ENCODE measurements at regions not wholly inside any gene's neighbourhood (a gene's known extent, or its start where the extent isn't known, plus 50 kb on each side); places are given as distances from the start of the nearest gene placed in this dataset.

DNA sequence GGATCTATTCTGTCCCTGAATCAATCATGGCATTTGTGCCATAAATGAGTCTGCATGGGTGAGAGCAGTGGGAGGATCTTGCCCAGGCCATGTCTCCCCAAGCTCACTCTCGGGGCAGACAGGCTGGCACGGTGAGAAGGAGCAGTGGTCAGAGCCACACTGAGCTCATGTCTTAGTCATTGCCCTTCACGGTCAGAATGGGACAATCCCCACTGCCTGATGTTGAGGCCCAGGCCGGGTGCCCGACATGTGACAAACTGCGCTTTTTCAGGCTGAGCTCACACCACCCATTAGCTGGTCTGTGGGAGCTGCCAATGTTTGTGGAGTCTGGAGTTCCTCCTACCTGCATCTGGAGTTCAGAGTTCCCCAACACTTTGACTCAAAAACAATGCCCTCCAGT is 481.9 kb downstream of the COG6 start:
- H3K36me3 Mint-ChIP-seq = no peaks in the 10 kb centered on the region
- Histone ChIP-seq H3K4me3 (no peak overlapping the region), H3K9me3 (ENCODE audit: low read depth) (no peaks in the 10 kb centered on the region), H3K4me2 (no peak overlapping the region), H3K36me3 (no peaks in the 10 kb centered on the region), H3K4me1 (no peaks in the 10 kb centered on the region), H3F3A (ENCODE audit: low read depth) (no peaks in the 10 kb centered on the region), H3K27ac (no peak overlapping the region), H2AFZ (replicated peaks) (no peak overlapping the region), H4K20me1 (ENCODE audit: low read depth) (no peaks in the 10 kb centered on the region), H3K9ac (no peak overlapping the region), H3K27me3 (no peaks in the 10 kb centered on the region), H3K79me2 (ENCODE audit: low read depth) (no peaks in the 10 kb centered on the region)
- H3K27ac Mint-ChIP-seq = no peak overlapping the region
- H3K4me3 Mint-ChIP-seq = no peak overlapping the region
- TF ChIP-seq EZH2phosphoT487 (IDR thresholded peaks at IDR 0.05) (no peak), EZH2 (IDR thresholded peaks at IDR 0.05) (no peak)
- TF ChIP-seq, protein P1, sequence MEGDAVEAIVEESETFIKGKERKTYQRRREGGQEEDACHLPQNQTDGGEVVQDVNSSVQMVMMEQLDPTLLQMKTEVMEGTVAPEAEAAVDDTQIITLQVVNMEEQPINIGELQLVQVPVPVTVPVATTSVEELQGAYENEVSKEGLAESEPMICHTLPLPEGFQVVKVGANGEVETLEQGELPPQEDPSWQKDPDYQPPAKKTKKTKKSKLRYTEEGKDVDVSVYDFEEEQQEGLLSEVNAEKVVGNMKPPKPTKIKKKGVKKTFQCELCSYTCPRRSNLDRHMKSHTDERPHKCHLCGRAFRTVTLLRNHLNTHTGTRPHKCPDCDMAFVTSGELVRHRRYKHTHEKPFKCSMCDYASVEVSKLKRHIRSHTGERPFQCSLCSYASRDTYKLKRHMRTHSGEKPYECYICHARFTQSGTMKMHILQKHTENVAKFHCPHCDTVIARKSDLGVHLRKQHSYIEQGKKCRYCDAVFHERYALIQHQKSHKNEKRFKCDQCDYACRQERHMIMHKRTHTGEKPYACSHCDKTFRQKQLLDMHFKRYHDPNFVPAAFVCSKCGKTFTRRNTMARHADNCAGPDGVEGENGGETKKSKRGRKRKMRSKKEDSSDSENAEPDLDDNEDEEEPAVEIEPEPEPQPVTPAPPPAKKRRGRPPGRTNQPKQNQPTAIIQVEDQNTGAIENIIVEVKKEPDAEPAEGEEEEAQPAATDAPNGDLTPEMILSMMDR (IDR thresholded peaks at IDR 0.05) = no peak
- H3K9me3 Mint-ChIP-seq = no peaks in the 10 kb centered on the region
- peaks cover 5% of the 10 kb centered on the region for H3K4me1 Mint-ChIP-seq
- no peak for DNase-seq (ENCODE audit: low spot score)
- H3K27me3 Mint-ChIP-seq (ENCODE audit: insufficient read depth, low read depth) = peaks cover 3% of the 10 kb centered on the region

- Histone ChIP-seq H2AFZ (replicated peaks) (no peak overlapping the region), H3K27me3 (no peaks in the 10 kb centered on the region), H3K79me2 (ENCODE audit: low read depth) (no peaks in the 10 kb centered on the region), H3K4me1 (no peaks in the 10 kb centered on the region), H3F3A (ENCODE audit: low read depth) (no peaks in the 10 kb centered on the region), H3K27ac (no peak overlapping the region), H3K9me3 (ENCODE audit: low read depth) (no peaks in the 10 kb centered on the region), H3K9ac (no peak overlapping the region), H3K36me3 (no peaks in the 10 kb centered on the region), H4K20me1 (ENCODE audit: low read depth) (no peaks in the 10 kb centered on the region), H3K4me3 (no peak overlapping the region), H3K4me2 (no peak overlapping the region)
- TF ChIP-seq EZH2phosphoT487 (IDR thresholded peaks at IDR 0.05) (no peak), EZH2 (IDR thresholded peaks at IDR 0.05) (no peak)
- TF ChIP-seq, protein P1 (IDR thresholded peaks at IDR 0.05) = no peak
- no peaks in the 10 kb centered on the region for H3K4me1 Mint-ChIP-seq
- no peak for DNase-seq (ENCODE audit: low spot score)
- no peak overlapping the region for H3K4me3 Mint-ChIP-seq
- peaks cover 3% of the 10 kb centered on the region for H3K27me3 Mint-ChIP-seq (ENCODE audit: insufficient read depth, low read depth)
- no peak overlapping the region for H3K27ac Mint-ChIP-seq
- H3K36me3 Mint-ChIP-seq = no peaks in the 10 kb centered on the region
- no peaks in the 10 kb centered on the region for H3K9me3 Mint-ChIP-seq
Observed at GRCh38 chr13:40139896-40140520, 484.5 kb downstream of the COG6 start.

GRCh38 chr13:40141859-40142555 is 486.5 kb downstream of the COG6 start:
- no peaks in the 10 kb centered on the region for H3K9me3 ChIP-seq (ENCODE audit: low read depth)
- no peaks in the 10 kb centered on the region for H3K36me3 ChIP-seq
- H3K27me3 Mint-ChIP-seq (ENCODE audit: insufficient read depth, low read depth) = peaks cover 3% of the 10 kb centered on the region
- H3K4me2 ChIP-seq = no peak overlapping the region
- no peaks in the 10 kb centered on the region for H3K27me3 ChIP-seq
- H3K27ac ChIP-seq = no peak overlapping the region
- TF ChIP-seq EZH2 (IDR thresholded peaks at IDR 0.05) (no peak), EZH2phosphoT487 (IDR thresholded peaks at IDR 0.05) (no peak)
- TF ChIP-seq, protein P1 (IDR thresholded peaks at IDR 0.05) = no peak
- no peak overlapping the region for H3K4me3 ChIP-seq
- no peaks in the 10 kb centered on the region for H3K79me2 ChIP-seq (ENCODE audit: low read depth)
- H2AFZ ChIP-seq (replicated peaks) = no peak overlapping the region
- no peaks in the 10 kb centered on the region for H3K9me3 Mint-ChIP-seq
- no peaks in the 10 kb centered on the region for H3F3A ChIP-seq (ENCODE audit: low read depth)
- H3K4me1 ChIP-seq = no peaks in the 10 kb centered on the region
- no peak overlapping the region for H3K4me3 Mint-ChIP-seq
- no peaks in the 10 kb centered on the region for H4K20me1 ChIP-seq (ENCODE audit: low read depth)
- no peaks in the 10 kb centered on the region for H3K4me1 Mint-ChIP-seq
- H3K9ac ChIP-seq = no peak overlapping the region
- H3K27ac Mint-ChIP-seq = no peak overlapping the region
- no peak for DNase-seq (ENCODE audit: low spot score)
- no peaks in the 10 kb centered on the region for H3K36me3 Mint-ChIP-seq
